HG03159 (cell line): ENCODE measurements at regions not wholly inside any gene's neighbourhood (a gene's known extent, or its start where the extent isn't known, plus 50 kb on each side); places are given as distances from the start of the nearest gene placed in this dataset.
"Not testable (repeated sequence)": the region's sequence is repeated elsewhere in the genome, so short reads cannot be mapped to it uniquely, and the experiment has no call there.

ENCODE experiments used
- ATAC-seq: cut with Tn5 transposase; IDR thresholded peaks from one replicate; pipeline ENCODE4 v1.9.1; 2021; ENCODE audit warnings: mild to moderate bottlenecking, moderate library complexity; ENCODE audit not compliant: unreplicated experiment

- not testable (repeated sequence) for ATAC-seq
Measured at GRCh38 chr16:70014915-70015314, 63.8 kb downstream of the CLEC18A start.

- ATAC-seq, result not testable (repeated sequence)
Measured at GRCh38 chr16:70016751-70017150, 65.6 kb downstream of the CLEC18A start.

- peak; percentile 82 for ATAC-seq
Measured at GRCh38 chr16:70018254-70018653, 67.1 kb downstream of the CLEC18A start.

- not testable (repeated sequence) for ATAC-seq
Measured at GRCh38 chr16:70023207-70023606, 72.1 kb downstream of the CLEC18A start.

- ATAC-seq, result not testable (repeated sequence)
Measured at GRCh38 chr16:70023956-70024355, 72.8 kb downstream of the CLEC18A start.

- ATAC-seq, result not testable (repeated sequence)
Measured at GRCh38 chr16:70026165-70026854, 75.2 kb downstream of the CLEC18A start.

GRCh38 chr16:70032906-70033305 is 81.2 kb upstream of the PDPR start:
- not testable (repeated sequence) for ATAC-seq

- not testable (repeated sequence) for ATAC-seq
Measured at GRCh38 chr16:70037913-70038312, 76.2 kb upstream of the PDPR start.

GRCh38 chr16:70040554-70040953 is 73.6 kb upstream of the PDPR start:
- not testable (repeated sequence) for ATAC-seq

GRCh38 chr16:70043538-70044067 is 70.5 kb upstream of the PDPR start:
- not testable (repeated sequence) for ATAC-seq

GRCh38 chr16:70046560-70046959 is 67.6 kb upstream of the PDPR start:
- ATAC-seq, result not testable (repeated sequence)

- not testable (repeated sequence) for ATAC-seq
Measured at GRCh38 chr16:70048083-70048482, 66.0 kb upstream of the PDPR start.

- ATAC-seq, result not testable (repeated sequence)
Measured at GRCh38 chr16:70058056-70058455, 56.1 kb upstream of the PDPR start.

GRCh38 chr16:70059429-70059828 is 54.7 kb upstream of the PDPR start:
- ATAC-seq, result not testable (repeated sequence)

GRCh38 chr16:70060521-70061027 is 53.6 kb upstream of the PDPR start:
- not testable (repeated sequence) for ATAC-seq

GRCh38 chr16:70061671-70062218 is 52.4 kb upstream of the PDPR start:
- ATAC-seq, result not testable (repeated sequence)

- ATAC-seq, result not testable (repeated sequence)
Measured at GRCh38 chr16:70062947-70063346, 51.2 kb upstream of the PDPR start.
